ENCODE measurements at regions not wholly inside any gene's neighbourhood (a gene's known extent, or its start where the extent isn't known, plus 50 kb on each side); places are given as distances from the start of the nearest gene placed in this dataset.

- no peak for DNase-seq
These were observed 89.7 kb upstream of the SHISAL1 start for GRCh38 chr22:44402196-44403111.

- DNase-seq = no peak
These were observed 89.0 kb upstream of the SHISAL1 start for GRCh38 chr22:44401783-44402110.

- DNase-seq = no peak
These were observed 88.0 kb upstream of the SHISAL1 start for GRCh38 chr22:44400763-44401060.

- DNase-seq = no peak
These were observed 87.4 kb upstream of the SHISAL1 start for GRCh38 chr22:44399906-44400762.

- no peak for DNase-seq
These were observed 86.4 kb upstream of the SHISAL1 start for GRCh38 chr22:44398856-44399837.

GRCh38 chr22:44396727-44397722 is 84.3 kb upstream of the SHISAL1 start:
- DNase-seq = no peak

- DNase-seq = no peak
These were observed 83.4 kb upstream of the SHISAL1 start for GRCh38 chr22:44396021-44396726.

- no peak for DNase-seq
These were observed 82.6 kb upstream of the SHISAL1 start for GRCh38 chr22:44395118-44396005.

- DNase-seq = no peak
These were observed 81.7 kb upstream of the SHISAL1 start for GRCh38 chr22:44394246-44395117.

GRCh38 chr22:44393066-44393465 is 80.3 kb upstream of the SHISAL1 start:
- DNase-seq = no peak

- no peak for DNase-seq
These were observed 79.7 kb upstream of the SHISAL1 start for GRCh38 chr22:44392446-44392921.

- DNase-seq = no peak
These were observed 79.0 kb upstream of the SHISAL1 start for GRCh38 chr22:44391481-44392445.

GRCh38 chr22:44391015-44391414 is 78.3 kb upstream of the SHISAL1 start:
- no peak for DNase-seq

GRCh38 chr22:44390613-44390970 is 77.8 kb upstream of the SHISAL1 start:
- DNase-seq = no peak

- DNase-seq = no peak
These were observed 77.3 kb upstream of the SHISAL1 start for GRCh38 chr22:44389926-44390612.

- no peak for DNase-seq
These were observed 76.4 kb upstream of the SHISAL1 start for GRCh38 chr22:44389181-44389580.

GRCh38 chr22:44387486-44387885 is 74.7 kb upstream of the SHISAL1 start:
- no peak for DNase-seq
